Right lobe of liver (tissue), 4 donors: ENCODE measurements at regions not wholly inside any gene's neighbourhood (a gene's known extent, or its start where the extent isn't known, plus 50 kb on each side); places are given as distances from the start of the nearest gene placed in this dataset.

Experiments
- POLR2A ChIP-seq: fragments of 450-650 bp; IDR thresholded peaks from one replicate; pipeline ENCODE4 v1.6.1; 2017; ENCODE audit warnings: antibody characterized with exemption, mild to moderate bottlenecking
- TF ChIP-seq, protein P1 (sequence below), 4 donors: fragments of 200-600 bp in 3 of 4; fragments of 450-650 bp in 1 of 4; IDR thresholded peaks; one replicate each; pipeline versions ENCODE4 v1.5.1 to v1.8.0; 2016 to 2022; ENCODE audit warnings: antibody characterized with exemption in 4 of 4, mild to moderate bottlenecking in 2 of 4
- donor health status: DM: no; HTN: no; CAD: no.
- donor health status: DM: no; HTN: no; CAD: no.
- donor health status: DM: no; HTN: yes; CAD: no.

DNA sequence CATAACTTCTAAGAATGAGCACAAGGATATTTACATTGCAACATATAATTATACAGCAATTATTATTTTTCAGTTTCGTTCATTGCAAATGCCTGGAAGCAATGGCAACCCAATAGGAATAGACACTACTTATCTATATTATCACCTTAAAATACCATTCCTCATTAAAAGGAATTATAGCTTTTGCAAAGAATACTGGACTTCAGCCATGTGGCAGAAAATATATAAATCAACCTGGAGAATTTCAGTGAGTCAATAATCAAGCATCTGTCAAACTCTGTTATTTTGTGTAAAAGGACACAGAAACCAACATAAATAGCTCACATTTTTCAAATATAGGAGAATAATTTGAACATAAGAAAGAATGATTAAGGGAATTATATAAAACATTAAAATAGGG lies 96.1 kb upstream of the SEMA3C start:
- TF ChIP-seq, protein P1, sequence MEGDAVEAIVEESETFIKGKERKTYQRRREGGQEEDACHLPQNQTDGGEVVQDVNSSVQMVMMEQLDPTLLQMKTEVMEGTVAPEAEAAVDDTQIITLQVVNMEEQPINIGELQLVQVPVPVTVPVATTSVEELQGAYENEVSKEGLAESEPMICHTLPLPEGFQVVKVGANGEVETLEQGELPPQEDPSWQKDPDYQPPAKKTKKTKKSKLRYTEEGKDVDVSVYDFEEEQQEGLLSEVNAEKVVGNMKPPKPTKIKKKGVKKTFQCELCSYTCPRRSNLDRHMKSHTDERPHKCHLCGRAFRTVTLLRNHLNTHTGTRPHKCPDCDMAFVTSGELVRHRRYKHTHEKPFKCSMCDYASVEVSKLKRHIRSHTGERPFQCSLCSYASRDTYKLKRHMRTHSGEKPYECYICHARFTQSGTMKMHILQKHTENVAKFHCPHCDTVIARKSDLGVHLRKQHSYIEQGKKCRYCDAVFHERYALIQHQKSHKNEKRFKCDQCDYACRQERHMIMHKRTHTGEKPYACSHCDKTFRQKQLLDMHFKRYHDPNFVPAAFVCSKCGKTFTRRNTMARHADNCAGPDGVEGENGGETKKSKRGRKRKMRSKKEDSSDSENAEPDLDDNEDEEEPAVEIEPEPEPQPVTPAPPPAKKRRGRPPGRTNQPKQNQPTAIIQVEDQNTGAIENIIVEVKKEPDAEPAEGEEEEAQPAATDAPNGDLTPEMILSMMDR (IDR thresholded peaks at IDR 0.05) = no peak
- no peak for TF ChIP-seq POLR2A
